Gastrocnemius medialis (tissue), 4 donors: ENCODE measurements at regions not wholly inside any gene's neighbourhood (a gene's known extent, or its start where the extent isn't known, plus 50 kb on each side); places are given as distances from the start of the nearest gene placed in this dataset.

Experiments used
- POLR2A ChIP-seq, 2 donors: fragments of 450-650 bp; IDR thresholded peaks; one replicate each; pipeline ENCODE4 v1.6.1; 2017; ENCODE audit warnings: antibody characterized with exemption in 2 of 2, mild to moderate bottlenecking in 2 of 2, moderate library complexity in 2 of 2
- TF ChIP-seq, protein P1 (sequence below), 5 experiments: fragments of 450-650 bp in 3 of 5; fragments of 200-600 bp in 2 of 5; sonication (generic) in 2 of 5; IDR thresholded peaks in 4 of 5; conservative IDR thresholded peaks in 1 of 5; 1 replicate in 4 of 5; 2 replicates in 1 of 5; pipeline ENCODE4 v1.5.1; 2016 to 2019; ENCODE audit warnings: antibody characterized with exemption in 5 of 5, mild to moderate bottlenecking in 3 of 5, moderate library complexity in 3 of 5

DNA sequence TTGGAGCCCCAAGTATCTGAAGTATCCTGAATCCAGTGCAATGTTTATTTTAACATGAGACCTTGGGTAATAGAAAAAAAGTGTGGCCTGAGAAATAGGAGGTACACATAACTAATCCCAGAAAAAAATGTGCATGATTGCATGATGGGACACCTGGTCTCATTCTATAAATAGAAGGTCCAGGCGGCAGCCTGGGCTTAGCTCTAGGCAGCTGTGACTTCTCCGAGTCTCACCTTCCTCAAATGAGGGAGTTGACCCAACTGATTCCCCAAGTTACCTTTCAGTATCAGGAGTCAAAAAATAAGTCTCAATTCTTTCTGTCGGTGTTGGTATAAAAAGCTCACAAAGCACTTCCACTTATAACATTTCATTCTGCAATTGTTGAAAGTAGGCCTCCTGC is 65.9 kb upstream of the CCDC190 start:
- TF ChIP-seq, protein P1, sequence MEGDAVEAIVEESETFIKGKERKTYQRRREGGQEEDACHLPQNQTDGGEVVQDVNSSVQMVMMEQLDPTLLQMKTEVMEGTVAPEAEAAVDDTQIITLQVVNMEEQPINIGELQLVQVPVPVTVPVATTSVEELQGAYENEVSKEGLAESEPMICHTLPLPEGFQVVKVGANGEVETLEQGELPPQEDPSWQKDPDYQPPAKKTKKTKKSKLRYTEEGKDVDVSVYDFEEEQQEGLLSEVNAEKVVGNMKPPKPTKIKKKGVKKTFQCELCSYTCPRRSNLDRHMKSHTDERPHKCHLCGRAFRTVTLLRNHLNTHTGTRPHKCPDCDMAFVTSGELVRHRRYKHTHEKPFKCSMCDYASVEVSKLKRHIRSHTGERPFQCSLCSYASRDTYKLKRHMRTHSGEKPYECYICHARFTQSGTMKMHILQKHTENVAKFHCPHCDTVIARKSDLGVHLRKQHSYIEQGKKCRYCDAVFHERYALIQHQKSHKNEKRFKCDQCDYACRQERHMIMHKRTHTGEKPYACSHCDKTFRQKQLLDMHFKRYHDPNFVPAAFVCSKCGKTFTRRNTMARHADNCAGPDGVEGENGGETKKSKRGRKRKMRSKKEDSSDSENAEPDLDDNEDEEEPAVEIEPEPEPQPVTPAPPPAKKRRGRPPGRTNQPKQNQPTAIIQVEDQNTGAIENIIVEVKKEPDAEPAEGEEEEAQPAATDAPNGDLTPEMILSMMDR (IDR thresholded peaks at IDR 0.05 in 4 of 5, conservative IDR thresholded peaks at IDR 0.05 in 1 of 5) = no peak
- no peak for TF ChIP-seq POLR2A (IDR thresholded peaks at IDR 0.05)
